T-helper 2 cell treated with Interferon-gamma antibody and Interleukin-4, amounts not matched to agents 5 μg/mL and 100 μg/mL, for 36 hours (primary cell): ENCODE measurements at regions not wholly inside any gene's neighbourhood (a gene's known extent, or its start where the extent isn't known, plus 50 kb on each side); places are given as distances from the start of the nearest gene placed in this dataset.
"Not testable (repeated sequence)": the region's sequence is repeated elsewhere in the genome, so short reads cannot be mapped to it uniquely, and the experiment has no call there.

Experiments
- DNase-seq: peaks from one replicate; pipeline ENCODE4 v3.0.0; 2021; ENCODE audit warnings: low spot score
- H3K27ac Mint-ChIP-seq: one replicate; pipeline ENCODE4 v1.8.0; 2021; ENCODE audit warnings: mild to moderate bottlenecking, mixed read lengths
- H3K27me3 Mint-ChIP-seq: one replicate; pipeline ENCODE4 v1.8.0; 2021; ENCODE audit warnings: low read depth, mixed read lengths
- H3K36me3 Mint-ChIP-seq: one replicate; pipeline ENCODE4 v1.8.0; 2021; ENCODE audit warnings: low read depth, mixed read lengths
- H3K4me1 Mint-ChIP-seq: one replicate; pipeline ENCODE4 v1.8.0; 2021; ENCODE audit warnings: low read depth, mixed read lengths
- H3K4me3 Mint-ChIP-seq: one replicate; pipeline ENCODE4 v1.8.0; 2022; ENCODE audit warnings: mild to moderate bottlenecking, moderate library complexity, mixed read lengths
- H3K9me3 Mint-ChIP-seq: one replicate; pipeline ENCODE4 v1.8.0; 2021; ENCODE audit warnings: mixed read lengths

DNA sequence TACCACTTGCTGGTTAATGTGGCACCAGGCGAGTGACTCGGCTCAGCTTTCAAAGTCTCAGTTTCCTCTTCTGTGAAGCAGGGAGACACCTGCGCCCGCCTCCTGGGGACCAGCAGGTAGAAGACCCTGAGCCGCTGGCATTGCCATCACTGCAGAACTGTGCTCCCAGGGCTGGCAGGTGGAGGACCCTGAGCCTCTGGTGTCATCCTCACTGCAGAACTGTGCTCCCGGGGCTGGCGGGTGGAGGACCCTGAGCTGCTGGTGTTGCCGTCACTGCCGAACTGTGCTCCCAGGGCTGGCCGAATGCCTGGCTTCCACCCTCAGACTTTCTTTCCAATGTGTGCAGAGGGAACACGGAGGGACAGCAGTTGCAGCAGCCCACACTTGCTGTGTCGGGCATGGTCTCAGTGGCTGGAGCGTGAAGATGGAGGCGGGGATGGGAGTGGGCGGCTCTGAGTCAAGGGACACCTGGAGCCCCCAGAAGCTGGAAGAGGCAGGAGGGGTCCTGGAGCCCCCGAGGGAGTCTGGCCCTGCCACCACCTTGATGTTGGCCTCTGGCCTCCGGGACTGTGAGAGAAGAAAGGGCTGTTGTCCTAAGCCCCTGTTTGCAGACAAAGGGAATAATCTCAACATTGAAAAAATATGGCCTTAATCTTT is 75.8 kb upstream of the METTL9 start:
- H3K9me3 Mint-ChIP-seq: no peaks in the 10 kb centered on the region
- no peak overlapping the region for H3K4me3 Mint-ChIP-seq
- peaks cover 8% of the 10 kb centered on the region for H3K27me3 Mint-ChIP-seq
- DNase-seq: no peak
- peaks cover 2% of the 10 kb centered on the region for H3K4me1 Mint-ChIP-seq
- H3K27ac Mint-ChIP-seq: no peak overlapping the region
- H3K36me3 Mint-ChIP-seq: peaks cover 9% of the 10 kb centered on the region

GRCh38 chr16:21524068-21524751 is 75.2 kb upstream of the METTL9 start:
- no peak overlapping the region for H3K4me3 Mint-ChIP-seq
- no peak for DNase-seq
- no peaks in the 10 kb centered on the region for H3K9me3 Mint-ChIP-seq
- H3K27me3 Mint-ChIP-seq: peaks cover 8% of the 10 kb centered on the region
- no peak overlapping the region for H3K27ac Mint-ChIP-seq
- H3K36me3 Mint-ChIP-seq: peaks cover 2% of the 10 kb centered on the region
- H3K4me1 Mint-ChIP-seq: no peaks in the 10 kb centered on the region

- not testable (repeated sequence) for H3K9me3 Mint-ChIP-seq, H3K27ac Mint-ChIP-seq, H3K27me3 Mint-ChIP-seq, H3K36me3 Mint-ChIP-seq, H3K4me3 Mint-ChIP-seq, H3K4me1 Mint-ChIP-seq, DNase-seq
These were observed 74.7 kb upstream of the METTL9 start for GRCh38 chr16:21524752-21525028.

GRCh38 chr16:21525029-21525895 is 74.1 kb upstream of the METTL9 start:
- H3K4me1 Mint-ChIP-seq, H3K36me3 Mint-ChIP-seq, DNase-seq, H3K27me3 Mint-ChIP-seq, H3K9me3 Mint-ChIP-seq, H3K4me3 Mint-ChIP-seq, H3K27ac Mint-ChIP-seq: not testable (repeated sequence)

DNA sequence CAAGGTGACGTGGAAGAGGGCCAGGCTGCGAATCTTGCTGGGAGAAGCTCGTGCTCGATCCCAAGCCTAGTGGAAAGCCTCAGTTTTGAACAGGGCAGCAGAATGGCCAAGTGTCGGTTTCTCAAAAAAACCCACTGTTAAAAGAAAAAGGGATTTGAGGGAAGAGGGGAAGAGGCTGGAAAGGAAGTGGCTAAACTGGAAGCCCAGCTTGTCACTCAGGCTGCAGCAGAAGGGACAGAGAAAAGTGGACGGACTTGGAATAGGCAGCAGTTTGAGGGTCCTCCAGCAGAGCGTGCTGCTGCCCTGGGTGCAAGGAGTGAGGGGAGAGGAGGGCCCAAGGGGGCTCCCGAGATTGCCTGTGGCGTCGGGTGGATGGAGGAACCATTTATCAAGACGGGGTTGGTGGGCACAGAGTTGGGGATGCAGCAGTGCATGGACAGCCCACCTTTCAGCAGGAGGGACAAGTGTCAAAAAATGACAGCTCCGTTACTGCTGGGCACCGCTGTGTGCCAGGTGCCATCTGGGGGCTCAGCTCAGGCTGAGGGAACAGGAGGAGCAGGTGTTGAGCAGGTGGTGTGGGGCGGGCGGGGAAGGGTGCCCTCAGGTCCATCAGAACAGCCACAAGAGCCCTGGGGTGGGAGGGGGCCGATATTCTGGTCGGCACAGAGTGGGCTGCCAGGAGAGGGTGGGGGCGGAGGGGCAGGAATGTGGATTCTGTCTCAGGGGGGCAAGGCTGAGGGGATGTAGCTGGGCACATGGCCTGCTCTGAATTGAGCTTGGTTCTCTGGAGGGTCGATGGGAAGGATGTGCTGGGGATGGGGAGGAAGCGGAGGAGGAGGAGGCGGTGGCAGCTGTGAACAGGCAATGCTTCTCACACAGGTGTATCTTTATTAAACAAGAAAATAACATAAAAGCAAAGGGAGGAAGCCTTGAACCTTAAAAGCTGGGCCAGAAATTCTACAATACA is 73.1 kb upstream of the METTL9 start:
- H3K9me3 Mint-ChIP-seq, H3K4me3 Mint-ChIP-seq, DNase-seq, H3K27ac Mint-ChIP-seq, H3K36me3 Mint-ChIP-seq, H3K4me1 Mint-ChIP-seq: not testable (repeated sequence)
- H3K27me3 Mint-ChIP-seq: peaks cover 13% of the 10 kb centered on the region

DNA sequence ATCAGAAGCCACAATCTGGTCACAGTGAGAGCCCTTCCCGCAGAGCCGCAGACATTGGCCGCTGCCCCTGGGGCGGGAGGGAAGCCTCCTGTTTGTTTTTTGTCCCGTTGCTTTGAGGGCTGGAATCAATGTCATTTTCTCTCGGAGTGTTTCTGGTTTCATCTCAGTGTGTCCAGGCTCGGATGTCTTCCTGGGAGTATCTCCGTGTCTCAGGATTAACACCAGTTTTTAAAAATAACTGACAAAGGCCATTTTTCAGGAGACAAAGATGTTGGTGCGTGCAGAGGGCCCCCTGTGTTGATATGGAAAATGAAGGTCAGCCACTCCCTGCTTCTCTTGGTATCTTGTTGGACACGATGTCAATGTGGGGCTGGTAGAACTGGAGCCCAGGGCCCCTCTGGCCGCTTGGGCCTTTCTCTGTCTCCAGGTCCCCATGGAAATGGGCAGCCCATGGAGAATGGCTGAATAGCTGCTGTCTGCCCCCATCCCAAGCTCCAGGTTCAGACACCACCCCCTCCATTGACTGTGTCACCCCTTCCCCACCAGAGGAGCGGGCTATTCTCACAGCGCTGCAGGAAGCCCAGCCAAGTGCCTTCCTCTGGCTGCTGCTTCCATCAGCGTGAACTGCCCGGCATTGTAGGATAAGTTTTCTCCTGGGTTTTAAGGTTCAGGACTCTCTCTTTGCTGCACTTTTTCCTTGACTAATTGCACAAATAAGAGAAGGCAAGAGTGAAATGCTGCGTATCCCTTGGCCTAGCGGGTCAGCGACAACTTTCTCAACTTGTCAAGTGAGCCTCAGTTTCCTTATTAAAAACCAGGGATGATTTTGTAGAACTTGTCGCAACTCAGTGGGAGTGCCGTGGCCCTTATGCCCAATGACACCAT is 72.2 kb upstream of the METTL9 start:
- H3K36me3 Mint-ChIP-seq: no peaks in the 10 kb centered on the region
- peaks cover 13% of the 10 kb centered on the region for H3K27me3 Mint-ChIP-seq
- no peak overlapping the region for H3K27ac Mint-ChIP-seq
- no peak for DNase-seq
- no peaks in the 10 kb centered on the region for H3K9me3 Mint-ChIP-seq
- H3K4me1 Mint-ChIP-seq: no peaks in the 10 kb centered on the region
- H3K4me3 Mint-ChIP-seq: no peak overlapping the region

- not testable (repeated sequence) for H3K36me3 Mint-ChIP-seq, H3K27ac Mint-ChIP-seq, H3K4me3 Mint-ChIP-seq, DNase-seq, H3K9me3 Mint-ChIP-seq, H3K4me1 Mint-ChIP-seq
- H3K27me3 Mint-ChIP-seq: peaks cover 13% of the 10 kb centered on the region
These were observed 70.2 kb upstream of the METTL9 start for GRCh38 chr16:21529060-21529658.

DNA sequence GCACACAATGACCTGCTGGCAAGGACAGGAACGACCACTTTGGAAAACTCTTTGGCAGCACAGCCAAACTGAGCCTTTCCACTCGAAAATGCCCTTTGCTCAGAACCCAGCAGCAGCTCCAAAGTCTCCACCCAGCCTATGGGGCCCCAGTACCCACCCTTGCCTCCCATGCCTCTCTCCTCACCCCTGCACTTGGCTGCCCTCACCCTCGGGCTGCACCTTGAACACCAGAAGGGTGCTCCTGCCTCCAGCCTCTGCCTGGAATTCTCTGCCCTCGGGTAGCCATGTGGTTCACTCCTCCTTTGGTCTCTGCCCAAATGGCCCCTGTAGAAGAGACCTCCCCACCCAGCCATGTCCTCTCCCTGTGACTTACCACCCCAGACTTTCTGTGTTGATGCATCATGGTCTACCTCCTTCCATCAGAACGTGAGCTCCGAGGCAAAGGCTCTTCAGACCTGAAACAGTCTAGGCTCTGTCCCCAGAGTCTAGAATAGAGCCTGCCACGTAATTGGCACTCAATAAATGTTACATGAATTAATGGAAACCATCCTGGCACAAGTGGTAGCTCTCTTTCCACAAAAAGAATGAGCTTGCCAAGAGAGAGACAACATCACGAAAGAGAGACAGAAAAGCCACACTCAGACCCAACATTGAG is 68.5 kb upstream of the METTL9 start:
- not testable (repeated sequence) for H3K4me3 Mint-ChIP-seq, H3K9me3 Mint-ChIP-seq, DNase-seq, H3K36me3 Mint-ChIP-seq, H3K27ac Mint-ChIP-seq, H3K4me1 Mint-ChIP-seq
- peaks cover 13% of the 10 kb centered on the region for H3K27me3 Mint-ChIP-seq

DNA sequence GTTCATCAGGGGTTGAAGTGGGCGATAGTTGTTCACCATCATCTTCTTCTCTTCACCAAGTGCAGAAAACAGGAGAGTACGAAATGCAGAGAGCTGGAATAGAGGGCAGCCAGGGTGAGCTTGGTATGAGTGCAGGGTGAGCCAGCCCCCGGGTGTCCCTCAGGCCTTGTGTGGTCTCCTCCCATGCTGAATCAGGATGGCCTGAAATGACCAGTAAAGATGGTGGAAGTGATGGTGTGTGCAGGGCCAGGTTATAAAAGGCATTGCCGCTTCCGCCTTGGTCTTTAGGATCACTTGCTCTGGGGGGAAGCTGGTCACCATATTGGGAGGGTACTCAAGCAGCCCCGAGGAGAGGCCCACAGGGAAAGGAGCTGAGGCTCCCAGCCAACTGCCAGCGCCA is 66.4 kb upstream of the METTL9 start:
- not testable (repeated sequence) for H3K27me3 Mint-ChIP-seq, DNase-seq, H3K4me3 Mint-ChIP-seq, H3K4me1 Mint-ChIP-seq, H3K9me3 Mint-ChIP-seq, H3K36me3 Mint-ChIP-seq, H3K27ac Mint-ChIP-seq

GRCh38 chr16:21533474-21533873 is 65.9 kb upstream of the METTL9 start:
- not testable (repeated sequence) for H3K27ac Mint-ChIP-seq, H3K9me3 Mint-ChIP-seq, H3K4me1 Mint-ChIP-seq, H3K27me3 Mint-ChIP-seq, H3K4me3 Mint-ChIP-seq, DNase-seq, H3K36me3 Mint-ChIP-seq

DNA sequence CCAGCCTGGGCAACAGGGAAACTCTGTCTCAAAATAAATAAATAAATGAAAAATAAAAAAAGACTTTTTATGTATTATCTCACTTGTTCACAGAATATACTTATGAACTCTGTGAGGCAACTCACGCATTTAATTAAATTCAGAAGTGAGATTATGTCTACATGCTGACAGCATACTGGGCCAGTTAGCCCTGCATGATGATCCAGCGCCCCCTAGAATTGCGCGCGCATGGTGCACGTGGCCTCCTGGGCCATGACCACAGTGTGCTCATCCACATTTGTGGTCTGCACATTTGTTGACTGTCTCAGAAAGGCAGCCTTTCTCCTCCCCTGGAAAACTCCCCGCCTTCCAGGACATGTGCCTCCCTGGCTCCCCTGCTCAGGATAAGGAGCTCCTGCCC is 64.8 kb upstream of the METTL9 start:
- not testable (repeated sequence) for DNase-seq, H3K36me3 Mint-ChIP-seq, H3K27me3 Mint-ChIP-seq, H3K4me3 Mint-ChIP-seq, H3K4me1 Mint-ChIP-seq, H3K27ac Mint-ChIP-seq, H3K9me3 Mint-ChIP-seq

- not testable (repeated sequence) for H3K4me3 Mint-ChIP-seq, H3K27me3 Mint-ChIP-seq, H3K27ac Mint-ChIP-seq, H3K4me1 Mint-ChIP-seq, DNase-seq, H3K36me3 Mint-ChIP-seq, H3K9me3 Mint-ChIP-seq
These were observed 64.2 kb upstream of the METTL9 start for GRCh38 chr16:21535201-21535600.
